K562 (cell line): ENCODE measurements at regions not wholly inside any gene's neighbourhood (a gene's known extent, or its start where the extent isn't known, plus 50 kb on each side); places are given as distances from the start of the nearest gene placed in this dataset.
"Not testable (repeated sequence)": the region's sequence is repeated elsewhere in the genome, so short reads cannot be mapped to it uniquely, and the experiment has no call there.

Experiments used
- ATAC-seq: fragments of 200-7000 bp; cut with Tn5 transposase; 3 replicates; pipeline ENCODE4 v1.9.1; 2020; ENCODE audit warnings: moderate library complexity
- BruUV-seq: library from RNA; stranded (reverse); fragments of 400-500 nt; replicated peaks from 2 replicates; lab custom pipeline; 2021; lab: Mats Ljungman, UMichigan
- CTCF ChIA-PET: fragments of 300-600 bp; formaldehyde crosslinking; extraction: SDS; loops from one replicate; lab custom pipeline; 2021; ENCODE audit warnings: low intra/inter-chr PET ratio; lab: Yijun Ruan, JAX
- POLR2A ChIA-PET: fragments of 300-600, 350-650 bp; sonication (Branson Sonifier 250); formaldehyde crosslinking; extraction: SDS; loops from one replicate; lab custom pipeline; 2021; ENCODE audit warnings: antibody characterized with exemption, inconsistent platforms; lab: Yijun Ruan, JAX
- DNase-seq, 4 experiments: peaks; one replicate each; pipeline versions ENCODE4 v3.0.0 to v3.0.0-alpha.2; 2011 to 2018; ENCODE audit warnings: low spot score in 3 of 4, mixed read lengths in 3 of 4; ENCODE audit errors: extremely low read depth in 1 of 4
- FAIRE-seq: peaks from 2 replicates; lab custom pipeline; 2011; peaks lifted over from hg19 to GRCh38; lab: Jason Lieb, UNC
- H2AFZ ChIP-seq: 2 replicates; pipeline ENCODE4 v1.6.0; 2011; ENCODE audit warnings: low read depth, low read length, control low read depth, inconsistent platforms
- H3K27ac ChIP-seq: fragments of 200-600 bp; 3 replicates; pipeline ENCODE4 v1.8.0; 2011; ENCODE audit warnings: low read depth, mild to moderate bottlenecking, control low read depth, inconsistent platforms, low read length, moderate library complexity, mixed read lengths; ENCODE audit errors: extremely low read depth
- H3K27me3 ChIP-seq, 2 experiments: fragments of 300-600 bp in 1 of 2; 2 replicates in 1 of 2; 3 replicates in 1 of 2; pipeline versions ENCODE4 v1.6.0 to v1.8.0; 2011; ENCODE audit warnings: inconsistent platforms in 2 of 2, low read length in 2 of 2, mild to moderate bottlenecking in 1 of 2, mixed read lengths in 1 of 2, moderate library complexity in 1 of 2; ENCODE audit not compliant: control insufficient read depth in 2 of 2, insufficient read depth in 2 of 2
- H3K36me3 ChIP-seq: fragments of 300-600 bp; 3 replicates; pipeline ENCODE4 v1.8.0; 2011; ENCODE audit warnings: mild to moderate bottlenecking, low read length, inconsistent platforms; ENCODE audit not compliant: control insufficient read depth, insufficient read depth
- H3K4me1 ChIP-seq, 2 experiments: fragments of 200-600 bp in 1 of 2; replicated peaks in 1 of 2; 2 replicates in 1 of 2; 3 replicates in 1 of 2; pipeline versions ENCODE4 v1.5.1 to v1.8.0; 2011; ENCODE audit warnings: inconsistent platforms in 2 of 2, low read length in 2 of 2, mild to moderate bottlenecking in 1 of 2, mixed read lengths in 1 of 2, moderate library complexity in 1 of 2; ENCODE audit not compliant: control insufficient read depth in 2 of 2, insufficient read depth in 2 of 2
- H3K4me2 ChIP-seq: 2 replicates; pipeline ENCODE4 v1.6.1; 2011; ENCODE audit warnings: low read length, control low read depth, inconsistent platforms, mixed read lengths; ENCODE audit not compliant: insufficient read depth
- H3K4me3 ChIP-seq: fragments of 200-600 bp; sonication (generic), shearing (Covaris generic); 2 replicates; pipeline ENCODE4 v1.5.1; 2016; ENCODE audit warnings: control low read depth, inconsistent platforms
- H3K79me2 ChIP-seq: fragments of 200-600 bp; 3 replicates; pipeline ENCODE4 v1.8.0; 2011; ENCODE audit warnings: low read length, inconsistent platforms; ENCODE audit not compliant: control insufficient read depth, insufficient read depth
- H3K9ac ChIP-seq, 2 experiments: 2 replicates each; pipeline versions ENCODE4 v1.6.0 to v1.6.1; 2011; ENCODE audit warnings: low read depth in 2 of 2, low read length in 2 of 2, control low read depth in 1 of 2, inconsistent platforms in 1 of 2, mild to moderate bottlenecking in 1 of 2, mixed read lengths in 1 of 2; ENCODE audit not compliant: insufficient read depth in 1 of 2
- H3K9me1 ChIP-seq: one replicate; pipeline ENCODE4 v1.6.0; 2011; ENCODE audit warnings: inconsistent platforms, mild to moderate bottlenecking, low read length, moderate library complexity; ENCODE audit not compliant: control insufficient read depth, insufficient read depth
- H3K9me3 ChIP-seq: replicated peaks from 2 replicates; pipeline ENCODE4 v1.5.1; 2011; ENCODE audit warnings: low read depth, low read length, inconsistent platforms; ENCODE audit not compliant: control insufficient read depth, insufficient read depth
- H4K20me1 ChIP-seq: replicated peaks from 2 replicates; pipeline ENCODE4 v1.6.1; 2011; ENCODE audit warnings: low read length, inconsistent platforms, mixed read lengths; ENCODE audit not compliant: control insufficient read depth, insufficient read depth
- FUS ChIP-seq: fragments of 200-400 bp; formaldehyde crosslinking; optimal IDR thresholded peaks from 2 replicates; pipeline ENCODE3; 2017; ENCODE audit warnings: low read depth, low read length
- MCM2 ChIP-seq: fragments of 450-650 bp; IDR thresholded peaks from 2 replicates; pipeline ENCODE4 v1.6.1; 2017; ENCODE audit warnings: low read depth, mild to moderate bottlenecking
- NR4A1 ChIP-seq, 2 experiments: fragments of 250-450 bp in 1 of 2; fragments of 450-650 bp in 1 of 2; sonication (Bioruptor Pico) in 1 of 2; IDR thresholded peaks; 2 replicates each; pipeline versions ENCODE4 v1.4.0 to v1.6.1; 2016 to 2020; ENCODE audit warnings: mild to moderate bottlenecking in 2 of 2, missing compliant biosample characterization in 1 of 2, missing genetic modification characterization in 1 of 2, moderate library complexity in 1 of 2
- WGBS: fragments of 100-300 bp; shearing (Covaris generic); methylation state at CpG from one replicate; pipeline ENCODE4 v1.1.6; 2016; ENCODE audit warnings: low coverage, mixed read lengths; ENCODE audit not compliant: insufficient coverage; ENCODE audit errors: missing lambda C conversion rate; 5-methylcytosine and 5-hydroxymethylcytosine counted together
- in situ Hi-C: fragments of 300-500 bp; cut with MboI; formaldehyde crosslinking; loops from 4 replicates; pipeline ENCODE4 v1.15.0; 2018; ENCODE audit warnings: inconsistent platforms, mixed read lengths
- intact Hi-C: fragments of 100-400 bp; cut with micrococcal nuclease; formaldehyde crosslinking; loops from 2 replicates; pipeline ENCODE4 v1.14.2; 2022
- TF ChIP-seq, protein P1 (sequence below): fragments of 450-650 bp; formaldehyde crosslinking; IDR thresholded peaks from 2 replicates; pipeline ENCODE4 v1.4.0; 2022; ENCODE audit warnings: missing genetic modification characterization

DNA sequence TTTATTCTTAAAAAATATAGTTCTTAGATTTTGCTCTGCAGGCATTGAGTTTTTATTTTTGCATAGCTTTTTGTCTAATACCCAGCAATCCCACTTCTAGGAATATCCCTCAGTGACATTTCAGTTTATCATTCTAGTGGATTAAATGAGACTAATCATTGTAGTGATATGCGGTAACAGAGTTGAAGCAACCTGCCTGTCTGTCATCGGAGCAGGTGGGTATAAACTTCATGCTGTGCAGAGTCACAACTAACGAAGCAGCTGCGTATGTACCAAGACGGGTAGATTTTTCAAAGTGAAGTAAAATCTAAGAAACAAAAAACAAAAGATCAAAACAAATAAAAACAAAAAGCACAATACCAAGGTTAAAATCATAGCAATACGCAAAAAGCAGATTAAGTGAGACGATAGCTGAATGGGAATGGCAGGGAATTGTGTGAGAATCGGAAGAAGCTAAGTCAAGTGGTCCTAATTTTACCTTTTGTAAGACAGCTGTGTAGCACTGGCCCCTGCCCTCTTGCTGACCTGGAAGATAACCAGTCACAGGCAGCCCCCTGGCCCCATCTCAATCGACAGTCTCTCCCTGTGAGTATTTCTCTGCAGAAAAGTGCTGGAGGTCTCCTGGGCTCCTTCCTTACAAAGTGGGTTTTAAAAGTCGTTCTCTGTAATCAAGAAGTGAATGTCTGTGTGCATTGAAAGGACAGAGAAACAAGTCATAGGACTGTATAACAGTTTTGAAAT lies 169.2 kb downstream of the OR2B2 start (continued):
- TF ChIP-seq MCM2 (no peak), NR4A1 (CRISPR knock-in tag; IDR thresholded peaks at IDR 0.05) (no peak), NR4A1 (tag; IDR thresholded peaks at IDR 0.05) (no peak), FUS (no peak)
- TF ChIP-seq, protein P1, sequence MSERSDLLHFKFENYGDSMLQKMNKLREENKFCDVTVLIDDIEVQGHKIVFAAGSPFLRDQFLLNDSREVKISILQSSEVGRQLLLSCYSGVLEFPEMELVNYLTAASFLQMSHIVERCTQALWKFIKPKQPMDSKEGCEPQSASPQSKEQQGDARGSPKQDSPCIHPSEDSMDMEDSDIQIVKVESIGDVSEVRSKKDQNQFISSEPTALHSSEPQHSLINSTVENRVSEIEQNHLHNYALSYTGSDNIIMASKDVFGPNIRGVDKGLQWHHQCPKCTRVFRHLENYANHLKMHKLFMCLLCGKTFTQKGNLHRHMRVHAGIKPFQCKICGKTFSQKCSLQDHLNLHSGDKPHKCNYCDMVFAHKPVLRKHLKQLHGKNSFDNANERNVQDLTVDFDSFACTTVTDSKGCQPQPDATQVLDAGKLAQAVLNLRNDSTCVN (CRISPR knock-in tag), result no peak

DNA sequence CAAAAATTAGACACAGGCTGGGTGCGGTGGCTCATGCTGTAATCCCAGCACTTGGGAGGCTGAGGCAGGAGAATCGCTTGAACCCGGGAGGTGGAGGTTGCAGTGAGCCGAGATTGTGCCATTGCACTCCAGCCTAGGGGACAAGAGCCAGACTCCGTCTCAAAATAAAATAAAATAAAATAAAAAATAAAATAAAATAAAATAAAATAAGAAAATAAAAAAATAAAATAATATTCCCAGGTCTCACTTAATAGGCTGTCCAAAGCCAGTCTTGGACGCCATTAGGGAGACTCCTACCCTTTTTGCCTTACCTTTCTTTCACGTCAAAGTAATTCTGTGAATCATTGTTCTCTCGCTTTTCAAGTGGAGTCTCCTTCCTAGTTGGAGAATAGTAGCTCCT lies 172.3 kb downstream of the OR2B2 start:
- H3K27ac ChIP-seq, FAIRE-seq, H3K79me2 ChIP-seq, H2AFZ ChIP-seq, CTCF ChIA-PET, BruUV-seq, ATAC-seq, intact Hi-C loops, DNase-seq, H3K9ac ChIP-seq, H3K27me3 ChIP-seq, H3K9me3 ChIP-seq, in situ Hi-C loops, H3K36me3 ChIP-seq, H4K20me1 ChIP-seq, H3K4me3 ChIP-seq, H3K4me2 ChIP-seq, H3K9me1 ChIP-seq: not testable (repeated sequence)
- WGBS, result 81% methylated on average over 8 of the region's 8 CpGs
- H3K4me1 ChIP-seq, result peaks cover 14 to 17% of the 10 kb centered on the region in 2 experiments; a peak in 4 of 5 replicates
- POLR2A ChIA-PET, result interaction anchor here (1.6 kb wide), 1 partner anchor 11 kb away, joined by 3 read pairs; no protein-coding TSS in a partner anchor
